Natural killer cell (primary cell): ENCODE measurements at regions not wholly inside any gene's neighbourhood (a gene's known extent, or its start where the extent isn't known, plus 50 kb on each side); places are given as distances from the start of the nearest gene placed in this dataset.
A peak's percentile ranks its signal among the peaks of the same experiment; 100 is the strongest.

Source experiments
- ATAC-seq, 3 donors: fragments of 150-1000 bp in 2 of 3; fragments of 200-7000 bp in 1 of 3; cut with Tn5 transposase; 1 replicate in 1 of 3; 2 replicates in 2 of 3; pipeline ENCODE4 v1.10.0; 2021; ENCODE audit warnings: mild to moderate bottlenecking in 2 of 3, moderate library complexity in 2 of 3
- DNase-seq, 2 donors: peaks; one replicate each; pipeline versions ENCODE4 v3.0.0 to v3.0.0-alpha.2; 2013 to 2021; ENCODE audit warnings: mixed read lengths in 1 of 2
- H3K27ac ChIP-seq: one replicate; pipeline ENCODE4 v1.5.1; 2013; ENCODE audit warnings: mild to moderate bottlenecking, low read length
- H3K27me3 ChIP-seq: one replicate; pipeline ENCODE4 v1.6.1; 2013; ENCODE audit warnings: low read length; ENCODE audit not compliant: control insufficient read depth, insufficient read depth
- H3K36me3 ChIP-seq: one replicate; pipeline ENCODE4 v1.6.1; 2013; ENCODE audit warnings: low read length; ENCODE audit not compliant: control insufficient read depth, insufficient read depth
- H3K4me1 ChIP-seq: one replicate; pipeline ENCODE4 v1.6.1; 2013; ENCODE audit warnings: low read length; ENCODE audit not compliant: control insufficient read depth, insufficient read depth
- H3K4me3 ChIP-seq: one replicate; pipeline ENCODE4 v1.5.1; 2013; ENCODE audit warnings: low read length
- H3K9me3 ChIP-seq: one replicate; pipeline ENCODE4 v1.6.1; 2013; ENCODE audit warnings: low read length; ENCODE audit not compliant: control insufficient read depth, insufficient read depth
- H3K27ac Mint-ChIP-seq, 2 donors: one replicate each; pipeline ENCODE4 v1.8.0; 2022; ENCODE audit warnings: mild to moderate bottlenecking in 2 of 2, mixed read lengths in 2 of 2, moderate library complexity in 1 of 2
- H3K27me3 Mint-ChIP-seq, 2 donors: one replicate each; pipeline ENCODE4 v1.8.0; 2022; ENCODE audit warnings: low read depth in 2 of 2, mixed read lengths in 2 of 2
- H3K36me3 Mint-ChIP-seq: one replicate; pipeline ENCODE4 v1.8.0; 2022; ENCODE audit warnings: mixed read lengths
- H3K4me1 Mint-ChIP-seq, 2 donors: one replicate each; pipeline ENCODE4 v1.8.0; 2022; ENCODE audit warnings: mixed read lengths in 2 of 2
- H3K4me3 Mint-ChIP-seq: one replicate; pipeline ENCODE4 v1.8.0; 2022; ENCODE audit warnings: mild to moderate bottlenecking, moderate library complexity, mixed read lengths
- H3K9me3 Mint-ChIP-seq, 2 donors: one replicate each; pipeline ENCODE4 v1.8.0; 2022; ENCODE audit warnings: mixed read lengths in 2 of 2
- WGBS: methylation state at CpG from one replicate; pipeline ENCODE4 v1.1.7; 2013; ENCODE audit warnings: missing lambda C conversion rate; ENCODE audit not compliant: insufficient coverage; 5-methylcytosine and 5-hydroxymethylcytosine counted together
- intact Hi-C: fragments of 100-400 bp; cut with micrococcal nuclease; formaldehyde crosslinking; loops from one replicate; pipeline ENCODE4 v1.14.2; 2022
- TF ChIP-seq, protein P1 (sequence below): fragments of 200-600 bp; IDR thresholded peaks from one replicate; pipeline ENCODE4 v1.8.0; 2022; ENCODE audit warnings: antibody characterized with exemption

- Mint-ChIP-seq H3K36me3 (no peaks in the 10 kb centered on the region), H3K9me3 (no peaks in the 10 kb centered on the region), H3K4me3 (no peak overlapping the region), H3K27ac (peak overlapping the region; percentile 10 to 68), H3K4me1 (peaks cover 49 to 56% of the 10 kb centered on the region in 2 donors), H3K27me3 (no peaks in the 10 kb centered on the region)
- Histone ChIP-seq H3K27me3 (no peaks in the 10 kb centered on the region), H3K27ac (no peak overlapping the region), H3K4me1 (peaks cover 3% of the 10 kb centered on the region), H3K9me3 (no peaks in the 10 kb centered on the region), H3K36me3 (no peaks in the 10 kb centered on the region), H3K4me3 (no peak overlapping the region)
- ATAC-seq (no peak), DNase-seq (no peak)
- intact Hi-C loops = no loop called here
- WGBS = 87% methylated on average over 2 of the region's 3 CpGs
- TF ChIP-seq, protein P1, sequence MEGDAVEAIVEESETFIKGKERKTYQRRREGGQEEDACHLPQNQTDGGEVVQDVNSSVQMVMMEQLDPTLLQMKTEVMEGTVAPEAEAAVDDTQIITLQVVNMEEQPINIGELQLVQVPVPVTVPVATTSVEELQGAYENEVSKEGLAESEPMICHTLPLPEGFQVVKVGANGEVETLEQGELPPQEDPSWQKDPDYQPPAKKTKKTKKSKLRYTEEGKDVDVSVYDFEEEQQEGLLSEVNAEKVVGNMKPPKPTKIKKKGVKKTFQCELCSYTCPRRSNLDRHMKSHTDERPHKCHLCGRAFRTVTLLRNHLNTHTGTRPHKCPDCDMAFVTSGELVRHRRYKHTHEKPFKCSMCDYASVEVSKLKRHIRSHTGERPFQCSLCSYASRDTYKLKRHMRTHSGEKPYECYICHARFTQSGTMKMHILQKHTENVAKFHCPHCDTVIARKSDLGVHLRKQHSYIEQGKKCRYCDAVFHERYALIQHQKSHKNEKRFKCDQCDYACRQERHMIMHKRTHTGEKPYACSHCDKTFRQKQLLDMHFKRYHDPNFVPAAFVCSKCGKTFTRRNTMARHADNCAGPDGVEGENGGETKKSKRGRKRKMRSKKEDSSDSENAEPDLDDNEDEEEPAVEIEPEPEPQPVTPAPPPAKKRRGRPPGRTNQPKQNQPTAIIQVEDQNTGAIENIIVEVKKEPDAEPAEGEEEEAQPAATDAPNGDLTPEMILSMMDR = no peak
These were observed 322.6 kb downstream of the LTN1 start for GRCh38 chr21:28669971-28670653.

DNA sequence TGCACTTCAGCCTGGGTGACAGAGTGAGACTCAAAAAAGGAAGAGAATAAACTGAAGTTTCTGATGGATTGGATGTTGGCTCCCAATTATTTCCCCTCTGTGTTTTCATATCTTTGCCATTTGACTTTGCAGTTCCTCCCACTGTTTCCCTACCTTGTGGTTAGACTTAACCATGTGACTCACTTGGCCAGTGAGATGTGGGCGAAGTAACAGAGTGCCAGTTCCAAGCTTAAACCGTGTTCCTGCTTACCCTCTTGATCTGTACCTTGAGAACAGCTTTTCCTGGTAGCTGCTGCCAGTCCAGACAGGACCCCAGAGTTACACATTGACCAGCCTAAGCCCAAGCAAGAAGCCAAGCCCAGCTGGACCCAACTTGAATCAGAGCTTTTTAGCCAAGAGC, 323.4 kb downstream of the LTN1 start:
- peaks cover 48 to 49% of the 10 kb centered on the region in 2 donors for H3K4me1 Mint-ChIP-seq

DNA sequence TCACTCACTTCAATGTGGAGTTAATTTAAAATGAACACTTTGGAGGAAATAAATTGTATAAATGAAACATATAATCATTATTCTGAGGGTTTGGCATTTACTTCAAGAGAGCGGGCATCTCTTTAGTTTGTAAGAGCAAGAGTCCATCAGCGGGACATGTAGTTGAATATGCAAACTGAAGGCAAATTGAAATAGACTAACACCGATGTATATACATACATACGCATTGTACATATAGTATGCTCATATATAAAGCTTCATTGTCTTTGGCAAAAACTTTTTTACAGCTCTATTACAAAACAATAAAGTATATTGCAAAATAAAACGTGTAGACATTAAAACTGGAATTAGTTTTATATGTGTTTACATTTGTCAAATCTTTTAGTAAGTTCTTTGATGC, 328.9 kb downstream of the LTN1 start:
- H3K4me1 Mint-ChIP-seq = peaks cover 21 to 23% of the 10 kb centered on the region in 2 donors
- intact Hi-C loops = no loop called here
- H3K4me3 Mint-ChIP-seq = no peak overlapping the region
- Histone ChIP-seq H3K9me3 (no peaks in the 10 kb centered on the region), H3K4me1 (no peaks in the 10 kb centered on the region), H3K36me3 (no peaks in the 10 kb centered on the region), H3K27ac (no peak overlapping the region), H3K4me3 (no peak overlapping the region), H3K27me3 (no peaks in the 10 kb centered on the region)
- 100% methylated on average over 1 of the region's 5 CpGs for WGBS
- no peak for DNase-seq
- TF ChIP-seq, protein P1 = no peak
- no peaks in the 10 kb centered on the region for H3K36me3 Mint-ChIP-seq
- H3K27me3 Mint-ChIP-seq = no peaks in the 10 kb centered on the region
- no peak for ATAC-seq
- H3K9me3 Mint-ChIP-seq = no peaks in the 10 kb centered on the region
- H3K27ac Mint-ChIP-seq = no peak overlapping the region

More for the DNA sequence above, 323.4 kb downstream of the LTN1 start:
- 43% methylated on average over 2 of the region's 2 CpGs for WGBS
- H3K27ac ChIP-seq = no peak overlapping the region
- intact Hi-C loops = no loop called here
- H3K36me3 Mint-ChIP-seq = no peaks in the 10 kb centered on the region
- H3K27me3 Mint-ChIP-seq = no peaks in the 10 kb centered on the region
- peaks cover 3% of the 10 kb centered on the region for H3K4me1 ChIP-seq
- ATAC-seq (peak in 1 of 3 donors; percentile 42), DNase-seq (no peak)
- H3K9me3 Mint-ChIP-seq = no peaks in the 10 kb centered on the region
- no peaks in the 10 kb centered on the region for H3K36me3 ChIP-seq
- H3K27me3 ChIP-seq = no peaks in the 10 kb centered on the region
- TF ChIP-seq, protein P1 = no peak
- H3K4me3 Mint-ChIP-seq = no peak overlapping the region
- H3K9me3 ChIP-seq = no peaks in the 10 kb centered on the region
- H3K27ac Mint-ChIP-seq = peak overlapping the region in 1 of 2 donors; percentile 63
- H3K4me3 ChIP-seq = no peak overlapping the region
